Kidney epithelial cell (primary cell): ENCODE measurements at regions not wholly inside any gene's neighbourhood (a gene's known extent, or its start where the extent isn't known, plus 50 kb on each side); places are given as distances from the start of the nearest gene placed in this dataset.

ENCODE experiments used
- DNase-seq: peaks from one replicate; pipeline ENCODE4 v3.0.0-alpha.2; 2010; ENCODE audit warnings: low read depth
- H3K27me3 ChIP-seq: 2 replicates; pipeline ENCODE4 v1.6.0; 2011; ENCODE audit warnings: low read length; ENCODE audit not compliant: control insufficient read depth, insufficient read depth
- H3K36me3 ChIP-seq: 2 replicates; pipeline ENCODE4 v1.5.1; 2011; ENCODE audit warnings: low read length; ENCODE audit not compliant: control insufficient read depth, insufficient read depth
- H3K4me3 ChIP-seq: 2 replicates; pipeline ENCODE4 v1.5.1; 2011; ENCODE audit warnings: low read depth, mild to moderate bottlenecking, control low read depth, low read length
- TF ChIP-seq, protein P1 (sequence below): IDR thresholded peaks from 2 replicates; pipeline ENCODE4 v1.5.1; 2011; ENCODE audit warnings: mild to moderate bottlenecking, moderate library complexity, low read length, control low read depth, inconsistent platforms; ENCODE audit not compliant: insufficient read depth, poor library complexity, severe bottlenecking

DNA sequence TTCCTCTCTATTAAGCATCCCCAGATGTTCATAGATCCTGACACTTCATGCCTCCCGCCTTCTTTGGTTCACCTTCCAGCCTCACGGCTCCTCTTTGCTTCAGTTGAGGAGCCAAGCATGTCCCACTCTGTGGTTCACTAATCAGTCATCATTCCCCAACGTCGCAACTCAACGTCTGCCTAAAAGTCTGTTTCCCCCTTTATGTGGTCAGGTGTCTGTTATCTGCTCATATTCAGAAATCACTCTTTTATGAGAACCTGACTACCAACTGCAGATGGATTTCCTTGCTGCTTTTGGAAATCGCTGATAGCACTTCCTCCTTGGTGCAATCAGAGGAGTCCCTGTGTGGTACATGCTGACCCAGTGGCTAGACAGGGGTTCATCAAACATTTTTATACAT lies 94.1 kb upstream of the VANGL1 start:
- DNase-seq = no peak
- TF ChIP-seq, protein P1, sequence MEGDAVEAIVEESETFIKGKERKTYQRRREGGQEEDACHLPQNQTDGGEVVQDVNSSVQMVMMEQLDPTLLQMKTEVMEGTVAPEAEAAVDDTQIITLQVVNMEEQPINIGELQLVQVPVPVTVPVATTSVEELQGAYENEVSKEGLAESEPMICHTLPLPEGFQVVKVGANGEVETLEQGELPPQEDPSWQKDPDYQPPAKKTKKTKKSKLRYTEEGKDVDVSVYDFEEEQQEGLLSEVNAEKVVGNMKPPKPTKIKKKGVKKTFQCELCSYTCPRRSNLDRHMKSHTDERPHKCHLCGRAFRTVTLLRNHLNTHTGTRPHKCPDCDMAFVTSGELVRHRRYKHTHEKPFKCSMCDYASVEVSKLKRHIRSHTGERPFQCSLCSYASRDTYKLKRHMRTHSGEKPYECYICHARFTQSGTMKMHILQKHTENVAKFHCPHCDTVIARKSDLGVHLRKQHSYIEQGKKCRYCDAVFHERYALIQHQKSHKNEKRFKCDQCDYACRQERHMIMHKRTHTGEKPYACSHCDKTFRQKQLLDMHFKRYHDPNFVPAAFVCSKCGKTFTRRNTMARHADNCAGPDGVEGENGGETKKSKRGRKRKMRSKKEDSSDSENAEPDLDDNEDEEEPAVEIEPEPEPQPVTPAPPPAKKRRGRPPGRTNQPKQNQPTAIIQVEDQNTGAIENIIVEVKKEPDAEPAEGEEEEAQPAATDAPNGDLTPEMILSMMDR = no peak
- no peaks in the 10 kb centered on the region for H3K27me3 ChIP-seq

DNA sequence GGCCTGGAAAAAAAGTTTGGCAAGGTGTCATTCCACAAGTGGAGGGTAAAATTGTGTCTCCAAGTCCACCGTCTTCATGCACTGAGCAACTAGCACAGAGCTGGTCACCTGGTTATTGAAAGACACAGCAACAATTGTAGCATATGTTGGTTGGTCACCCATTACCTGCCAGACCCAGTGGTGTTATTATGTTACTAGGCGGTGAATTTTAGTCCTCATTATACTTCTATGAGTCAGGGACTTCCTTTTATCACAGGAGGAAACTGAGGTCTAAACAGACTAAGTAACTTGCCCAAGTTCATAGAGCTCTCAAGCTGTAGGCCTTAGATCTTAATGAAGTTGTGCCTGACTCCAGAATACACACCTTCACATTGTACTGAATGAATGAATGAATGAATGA lies 94.9 kb upstream of the VANGL1 start:
- Histone ChIP-seq H3K36me3 (no peaks in the 10 kb centered on the region), H3K4me3 (no peak overlapping the region), H3K27me3 (no peaks in the 10 kb centered on the region)
- DNase-seq = no peak
- TF ChIP-seq, protein P1 = no peak

More for the DNA sequence above, 94.1 kb upstream of the VANGL1 start:
- Histone ChIP-seq H3K4me3 (no peak overlapping the region), H3K36me3 (no peaks in the 10 kb centered on the region)

DNA sequence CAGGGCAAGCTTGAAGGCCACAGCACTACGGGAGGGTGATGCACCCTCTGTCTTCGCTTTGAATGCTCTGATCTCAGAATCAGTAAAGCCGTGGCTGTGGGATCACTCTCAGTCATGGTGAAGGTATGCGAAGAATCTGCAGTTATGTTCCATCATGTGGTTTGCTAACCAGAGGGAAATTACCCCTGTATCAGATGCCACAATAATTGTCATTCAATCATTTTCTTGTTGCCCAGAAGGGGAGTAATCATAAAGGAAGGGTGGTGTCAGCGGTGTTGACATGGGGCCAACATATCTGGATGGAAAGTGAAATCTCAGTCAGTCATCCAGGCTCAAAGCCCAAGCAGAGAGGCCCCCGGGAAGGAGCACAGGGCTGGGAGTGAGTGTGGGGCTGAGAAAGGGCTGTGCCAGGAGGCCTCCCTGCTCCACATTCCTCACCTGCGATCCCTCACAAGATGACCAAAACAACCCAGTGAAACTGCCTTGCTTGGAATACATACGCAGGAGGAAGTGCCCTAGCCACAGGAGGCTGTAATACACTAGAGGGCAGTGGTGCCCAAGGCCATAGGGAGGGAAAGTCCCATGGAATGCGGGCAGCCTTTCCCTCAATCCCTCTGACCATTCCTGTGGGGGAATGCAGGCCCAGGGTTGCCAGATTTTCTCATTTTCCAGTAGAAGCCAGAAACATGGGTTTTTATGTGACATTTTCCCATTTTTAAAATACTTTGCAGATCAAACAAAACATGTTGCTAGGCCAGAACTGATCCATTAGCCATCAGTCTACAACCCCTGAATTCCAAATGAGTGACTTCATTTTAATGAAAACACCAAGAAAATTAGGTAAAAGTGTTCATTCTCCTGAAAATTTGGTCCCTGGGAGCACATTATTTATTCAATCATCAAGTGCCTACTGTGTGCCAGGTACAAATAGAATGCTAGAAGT lies 95.7 kb upstream of the VANGL1 start:
- Histone ChIP-seq H3K27me3 (no peaks in the 10 kb centered on the region), H3K4me3 (no peak overlapping the region), H3K36me3 (no peaks in the 10 kb centered on the region)
- TF ChIP-seq, protein P1 = peak; percentile 82
- peak; percentile 93 for DNase-seq

DNA sequence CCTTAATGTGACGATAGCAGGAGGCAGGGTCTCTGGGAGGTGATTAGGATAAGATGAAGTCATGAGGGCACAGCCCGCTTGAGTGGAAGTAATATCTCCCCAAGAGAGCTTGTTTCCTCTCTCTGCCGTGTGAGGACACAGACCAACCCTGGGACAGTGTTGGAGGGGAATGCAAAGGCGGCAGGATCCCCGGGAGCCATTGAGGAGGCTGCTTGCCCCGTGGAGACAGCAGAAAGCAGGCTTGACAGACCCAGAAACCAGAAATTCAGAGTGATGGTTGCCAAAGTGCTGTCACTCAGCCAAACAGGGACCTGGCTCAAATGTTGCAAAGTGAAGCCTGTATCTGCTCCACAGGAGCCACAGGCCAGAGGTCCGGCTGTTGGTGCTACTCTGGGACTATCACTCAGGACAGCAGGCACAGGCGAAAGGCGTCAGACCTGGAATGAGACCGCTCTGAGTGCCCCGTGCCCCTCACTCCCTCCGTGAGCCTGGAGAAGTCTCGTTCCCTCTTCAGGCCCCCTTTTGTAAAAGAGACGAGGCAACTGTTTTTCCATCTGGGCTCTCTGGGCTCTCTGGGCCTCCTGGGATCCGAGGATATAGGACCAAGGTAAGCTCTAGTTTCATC lies 96.6 kb upstream of the VANGL1 start:
- Histone ChIP-seq H3K4me3 (no peak overlapping the region), H3K36me3 (no peaks in the 10 kb centered on the region), H3K27me3 (no peaks in the 10 kb centered on the region)
- TF ChIP-seq, protein P1 = no peak
- DNase-seq = no peak

DNA sequence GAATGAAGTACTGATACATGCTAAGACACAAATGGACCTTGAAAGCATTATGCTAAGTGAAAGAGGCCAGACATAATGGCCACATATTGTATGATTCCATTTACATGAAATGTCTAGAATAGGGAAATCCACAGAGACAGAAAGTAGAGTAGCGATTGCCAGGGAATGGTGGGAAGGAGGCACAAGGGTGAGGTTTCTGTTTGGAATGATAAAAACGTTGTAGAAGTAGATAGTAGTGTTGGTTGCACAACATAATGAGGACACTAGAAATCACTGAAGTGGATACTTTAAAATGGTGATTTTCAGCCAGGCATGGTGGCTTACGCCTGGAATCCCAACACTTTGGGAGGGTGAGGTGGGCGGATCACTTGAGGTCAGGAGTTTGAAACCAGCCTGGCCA lies 97.6 kb upstream of the VANGL1 start:
- Histone ChIP-seq H3K36me3 (no peaks in the 10 kb centered on the region), H3K27me3 (no peaks in the 10 kb centered on the region), H3K4me3 (no peak overlapping the region)
- no peak for DNase-seq
- TF ChIP-seq, protein P1 = no peak
